GM18861 (cell line): ENCODE measurements at regions not wholly inside any gene's neighbourhood (a gene's known extent, or its start where the extent isn't known, plus 50 kb on each side); places are given as distances from the start of the nearest gene placed in this dataset.

Source experiments
- ATAC-seq: cut with Tn5 transposase; IDR thresholded peaks from one replicate; pipeline ENCODE4 v1.9.1; 2021; ENCODE audit not compliant: unreplicated experiment

GRCh38 chr7:46652317-46652716 is 731.2 kb upstream of the IGFBP3 start:
- no peak for ATAC-seq

GRCh38 chr7:46651561-46652088 is 730.6 kb upstream of the IGFBP3 start:
- ATAC-seq = no peak

- no peak for ATAC-seq
Observed at GRCh38 chr7:46651070-46651469, 730.0 kb upstream of the IGFBP3 start.

- ATAC-seq = no peak
Observed at GRCh38 chr7:46649876-46650275, 728.8 kb upstream of the IGFBP3 start.

GRCh38 chr7:46637793-46638735 is 717.0 kb upstream of the IGFBP3 start:
- ATAC-seq = no peak

- ATAC-seq = no peak
Observed at GRCh38 chr7:46636022-46636421, 715.0 kb upstream of the IGFBP3 start.

- no peak for ATAC-seq
Observed at GRCh38 chr7:46633630-46634240, 712.7 kb upstream of the IGFBP3 start.

- no peak for ATAC-seq
Observed at GRCh38 chr7:46633200-46633599, 712.1 kb upstream of the IGFBP3 start.

GRCh38 chr7:46630031-46630430 is 709.0 kb upstream of the IGFBP3 start:
- no peak for ATAC-seq

- no peak for ATAC-seq
Observed at GRCh38 chr7:46628389-46628788, 707.3 kb upstream of the IGFBP3 start.

- ATAC-seq = no peak
Observed at GRCh38 chr7:46626691-46627310, 705.7 kb upstream of the IGFBP3 start.

- no peak for ATAC-seq
Observed at GRCh38 chr7:46626261-46626660, 705.2 kb upstream of the IGFBP3 start.

- ATAC-seq = no peak
Observed at GRCh38 chr7:46625032-46625431, 704.0 kb upstream of the IGFBP3 start.

- ATAC-seq = no peak
Observed at GRCh38 chr7:46622251-46622650, 701.2 kb upstream of the IGFBP3 start.

- ATAC-seq = no peak
Observed at GRCh38 chr7:46619723-46620310, 698.7 kb upstream of the IGFBP3 start.

GRCh38 chr7:46616636-46617035 is 695.6 kb upstream of the IGFBP3 start:
- ATAC-seq = no peak

GRCh38 chr7:46613551-46613950 is 692.5 kb upstream of the IGFBP3 start:
- ATAC-seq = no peak

- no peak for ATAC-seq
Observed at GRCh38 chr7:46613116-46613515, 692.0 kb upstream of the IGFBP3 start.

- ATAC-seq = no peak
Observed at GRCh38 chr7:46611508-46611907, 690.4 kb upstream of the IGFBP3 start.

- ATAC-seq = no peak
Observed at GRCh38 chr7:46610746-46611145, 689.7 kb upstream of the IGFBP3 start.

GRCh38 chr7:46607176-46607575 is 686.1 kb upstream of the IGFBP3 start:
- no peak for ATAC-seq
